H1 (cell line): ENCODE measurements at regions not wholly inside any gene's neighbourhood (a gene's known extent, or its start where the extent isn't known, plus 50 kb on each side); places are given as distances from the start of the nearest gene placed in this dataset.

Experiments
- CTCF ChIA-PET: fragments of 300-600 bp; sonication (Branson Sonifier 250); formaldehyde crosslinking; loops from one replicate; lab custom pipeline; 2021; ENCODE audit not compliant: partially characterized antibody; lab: Charles Lee
- POLR2A ChIA-PET: fragments of 300-600 bp; sonication (Branson Sonifier 250); formaldehyde crosslinking; loops from one replicate; lab custom pipeline; 2021; ENCODE audit warnings: inconsistent platforms; ENCODE audit not compliant: partially characterized antibody; lab: Charles Lee
- DNase-seq, 2 experiments: peaks; one replicate each; pipeline versions ENCODE4 v3.0.0 to v3.0.0-alpha.2; 2010 to 2022; ENCODE audit warnings: low spot score in 2 of 2, low read depth in 1 of 2, mixed read lengths in 1 of 2
- FAIRE-seq: peaks from 2 replicates; lab custom pipeline; 2011; peaks lifted over from hg19 to GRCh38; lab: Jason Lieb, UNC
- H2AFZ ChIP-seq: 2 replicates; pipeline ENCODE4 v1.8.1; 2012; ENCODE audit warnings: low read length, inconsistent platforms
- H2AK5ac ChIP-seq: 2 replicates; pipeline ENCODE4 v1.6.1; 2013; ENCODE audit warnings: low read depth, low read length
- H2BK120ac ChIP-seq: replicated peaks from 2 replicates; pipeline ENCODE3; 2013; ENCODE audit warnings: low read depth, low read length, inconsistent platforms
- H2BK12ac ChIP-seq: 2 replicates; pipeline ENCODE4 v1.6.1; 2013; ENCODE audit warnings: low read depth, low read length
- H2BK15ac ChIP-seq: 2 replicates; pipeline ENCODE4 v1.6.1; 2013; ENCODE audit warnings: low read length
- H2BK20ac ChIP-seq: 2 replicates; pipeline ENCODE4 v1.6.1; 2013; ENCODE audit warnings: low read length
- H2BK5ac ChIP-seq: 2 replicates; pipeline ENCODE4 v1.6.1; 2013; ENCODE audit warnings: low read depth, low read length
- H3K14ac ChIP-seq: 2 replicates; pipeline ENCODE4 v1.6.1; 2013; ENCODE audit warnings: inconsistent platforms; ENCODE audit not compliant: insufficient read length
- H3K18ac ChIP-seq: 2 replicates; pipeline ENCODE4 v1.6.1; 2013; ENCODE audit warnings: low read length; ENCODE audit errors: extremely low read depth
- H3K23ac ChIP-seq: 2 replicates; pipeline ENCODE4 v1.6.1; 2013; ENCODE audit warnings: inconsistent platforms; ENCODE audit not compliant: insufficient read length
- H3K23me2 ChIP-seq: 2 replicates; pipeline ENCODE4 v1.6.1; 2013; ENCODE audit warnings: low read depth, low read length
- H3K27ac ChIP-seq: 2 replicates; pipeline ENCODE4 v1.6.1; 2011; ENCODE audit warnings: low read depth, low read length, inconsistent platforms
- H3K27me3 ChIP-seq, 4 experiments: replicated peaks in 1 of 4; 1 replicate in 1 of 4; 2 replicates in 3 of 4; pipeline versions ENCODE4 v1.6.1 to v1.8.1; 2011 to 2013; ENCODE audit warnings: low read length in 3 of 4, mild to moderate bottlenecking in 3 of 4, inconsistent platforms in 2 of 4, mixed read lengths in 2 of 4, moderate library complexity in 1 of 4; ENCODE audit not compliant: control insufficient read depth in 3 of 4, insufficient read depth in 3 of 4; ENCODE audit errors: extremely low read depth in 1 of 4
- H3K36me3 ChIP-seq, 4 experiments: 2 replicates each; pipeline versions ENCODE4 v1.6.1 to v1.8.1; 2011 to 2013; ENCODE audit warnings: mild to moderate bottlenecking in 4 of 4, low read length in 3 of 4, moderate library complexity in 2 of 4, control low read depth in 1 of 4, inconsistent platforms in 1 of 4; ENCODE audit not compliant: insufficient read depth in 4 of 4, control insufficient read depth in 2 of 4
- H3K4ac ChIP-seq: replicated peaks from 2 replicates; pipeline ENCODE3; 2013; ENCODE audit warnings: low read length, low read depth, mixed read lengths, inconsistent platforms; ENCODE audit not compliant: insufficient read length
- H3K4me1 ChIP-seq, 4 experiments: replicated peaks in 1 of 4; 1 replicate in 1 of 4; 2 replicates in 3 of 4; pipeline versions ENCODE4 v1.6.1 to v1.8.1; 2011 to 2013; ENCODE audit warnings: low read length in 3 of 4, inconsistent platforms in 2 of 4, mixed read lengths in 1 of 4; ENCODE audit not compliant: insufficient read depth in 4 of 4, control insufficient read depth in 3 of 4
- H3K4me2 ChIP-seq, 2 experiments: 2 replicates each; pipeline versions ENCODE4 v1.6.1 to v1.8.1; 2011 to 2013; ENCODE audit warnings: low read depth in 2 of 2, low read length in 2 of 2, control low read depth in 1 of 2, inconsistent platforms in 1 of 2, mild to moderate bottlenecking in 1 of 2; ENCODE audit not compliant: insufficient read depth in 1 of 2
- H3K4me3 ChIP-seq, 4 experiments: fragments of 200-600, 300-600 bp in 1 of 4; sonication (generic), shearing (Covaris generic), sonication (Bioruptor Twin) in 1 of 4; 2 replicates each; pipeline versions ENCODE4 v1.5.1 to v1.8.1; 2011 to 2016; ENCODE audit warnings: low read length in 4 of 4, low read depth in 3 of 4, control low read depth in 2 of 4, inconsistent platforms in 2 of 4, mild to moderate bottlenecking in 2 of 4, mixed read lengths in 1 of 4, moderate library complexity in 1 of 4; ENCODE audit not compliant: insufficient read depth in 2 of 4; ENCODE audit errors: extremely low read depth in 1 of 4
- H3K56ac ChIP-seq: replicated peaks from 2 replicates; pipeline ENCODE3; 2013; ENCODE audit warnings: low read depth, mild to moderate bottlenecking, mixed read lengths, low read length, inconsistent platforms; ENCODE audit not compliant: insufficient read length
- H3K79me1 ChIP-seq: 2 replicates; pipeline ENCODE4 v1.6.1; 2013; ENCODE audit warnings: low read depth, low read length, control low read depth
- H3K79me2 ChIP-seq, 2 experiments: 2 replicates each; pipeline versions ENCODE4 v1.6.1 to v1.8.1; 2012 to 2013; ENCODE audit warnings: low read length in 2 of 2, mild to moderate bottlenecking in 2 of 2, inconsistent platforms in 1 of 2; ENCODE audit not compliant: insufficient read depth in 2 of 2, control insufficient read depth in 1 of 2
- H3K9ac ChIP-seq, 4 experiments: replicated peaks in 1 of 4; 1 replicate in 1 of 4; 2 replicates in 3 of 4; pipeline versions ENCODE4 v1.6.1 to v1.8.1; 2011 to 2013; ENCODE audit warnings: low read depth in 3 of 4, low read length in 3 of 4, control low read depth in 2 of 4, mild to moderate bottlenecking in 2 of 4, moderate library complexity in 2 of 4, inconsistent platforms in 1 of 4; ENCODE audit errors: extremely low read depth in 1 of 4
- H3K9me3 ChIP-seq, 2 experiments: 2 replicates each; pipeline versions ENCODE4 v1.6.1 to v1.8.1; 2012 to 2013; ENCODE audit warnings: mild to moderate bottlenecking in 2 of 2, moderate library complexity in 2 of 2, control low read depth in 1 of 2, inconsistent platforms in 1 of 2, low read depth in 1 of 2, low read length in 1 of 2, mixed read lengths in 1 of 2; ENCODE audit not compliant: insufficient read depth in 2 of 2
- H4K20me1 ChIP-seq, 2 experiments: replicated peaks in 1 of 2; 2 replicates each; pipeline versions ENCODE3 to v1.8.1; 2011 to 2013; ENCODE audit warnings: inconsistent platforms in 2 of 2, low read length in 2 of 2, mild to moderate bottlenecking in 1 of 2; ENCODE audit not compliant: insufficient read depth in 2 of 2, control insufficient read depth in 1 of 2
- H4K5ac ChIP-seq: 2 replicates; pipeline ENCODE4 v1.6.1; 2013; ENCODE audit warnings: low read length, low read depth, mixed read lengths, inconsistent platforms; ENCODE audit not compliant: insufficient read length
- H4K8ac ChIP-seq: 2 replicates; pipeline ENCODE4 v1.8.0; 2013; ENCODE audit warnings: mild to moderate bottlenecking, moderate library complexity, low read length, inconsistent platforms; ENCODE audit not compliant: insufficient read depth; ENCODE audit errors: extremely low read depth
- H4K91ac ChIP-seq: replicated peaks from 2 replicates; pipeline ENCODE3; 2013; ENCODE audit warnings: low read length, mixed read lengths, inconsistent platforms; ENCODE audit not compliant: insufficient read length
- ASH2L ChIP-seq: fragments of 200-600, 300-600 bp; sonication (generic); IDR thresholded peaks from one replicate; pipeline ENCODE4 v1.7.1; 2017; ENCODE audit warnings: low read length
- CREB1 ChIP-seq: IDR thresholded peaks from 2 replicates; pipeline ENCODE4 v1.6.1; 2012; ENCODE audit warnings: inconsistent platforms
- NANOG ChIP-seq: IDR thresholded peaks from 2 replicates; pipeline ENCODE4 v1.6.1; 2011; ENCODE audit warnings: low read length, low read depth, mild to moderate bottlenecking, inconsistent platforms; ENCODE audit not compliant: insufficient read depth, poor library complexity, severe bottlenecking
- PHF8 ChIP-seq: fragments of 200-600 bp; sonication (generic); conservative IDR thresholded peaks from 2 replicates; pipeline ENCODE4 v1.7.1; 2012; ENCODE audit warnings: low read depth, mild to moderate bottlenecking, inconsistent platforms, low read length, moderate library complexity
- POLR2AphosphoS5 ChIP-seq: IDR thresholded peaks from 2 replicates; pipeline ENCODE4 v1.6.1; 2011; ENCODE audit warnings: low read depth, low read length
- TCF12 ChIP-seq: IDR thresholded peaks from 2 replicates; pipeline ENCODE4 v1.6.1; 2011; ENCODE audit warnings: low read depth, mild to moderate bottlenecking, low read length
- TF ChIP-seq, protein P1 (sequence below): IDR thresholded peaks from 2 replicates; pipeline ENCODE4 v1.6.1; 2011; ENCODE audit warnings: low read depth, mild to moderate bottlenecking, low read length; ENCODE audit not compliant: insufficient read depth

DNA sequence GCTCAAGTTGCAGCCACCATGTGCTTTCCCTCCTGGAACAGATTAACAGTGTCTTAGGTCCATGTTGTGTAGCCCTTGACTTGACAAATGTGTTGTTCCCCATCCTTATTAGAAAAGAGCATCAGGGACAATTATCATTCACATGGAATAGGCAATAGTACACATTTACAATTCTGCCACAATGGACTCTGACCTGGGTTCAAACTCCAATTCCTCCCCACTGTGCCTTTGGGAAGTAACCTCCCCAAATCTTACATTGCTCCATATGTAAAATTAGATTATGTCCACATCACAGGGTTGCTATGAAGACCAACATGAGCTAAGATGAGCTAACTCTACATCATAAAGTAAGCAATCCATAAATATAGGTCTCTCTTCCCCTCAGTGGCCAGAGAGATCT is 193.8 kb downstream of the NRP2 start:
- no peak overlapping the region for H2BK15ac ChIP-seq
- no peaks in the 10 kb centered on the region for H3K9me3 ChIP-seq
- H3K27me3 ChIP-seq: no peaks in the 10 kb centered on the region
- H3K23ac ChIP-seq: no peak overlapping the region
- H4K5ac ChIP-seq: no peak overlapping the region
- H3K9ac ChIP-seq: no peak overlapping the region
- no peaks in the 10 kb centered on the region for H3K4me1 ChIP-seq
- no peak overlapping the region for H4K8ac ChIP-seq
- no peak overlapping the region for H3K27ac ChIP-seq
- no peak overlapping the region for H3K56ac ChIP-seq
- H3K79me1 ChIP-seq: no peaks in the 10 kb centered on the region
- no peak overlapping the region for H2BK12ac ChIP-seq
- H2AFZ ChIP-seq: no peak overlapping the region
- H4K91ac ChIP-seq: no peak overlapping the region
- H3K36me3 ChIP-seq: no peaks in the 10 kb centered on the region
- DNase-seq (no peak), FAIRE-seq (no peak)
- H3K23me2 ChIP-seq: no peaks in the 10 kb centered on the region; the same call in 1 of the 2 replicates
- POLR2A ChIA-PET: no interaction called here
- H3K4me2 ChIP-seq: no peak overlapping the region
- H3K14ac ChIP-seq: no peak overlapping the region
- no peak overlapping the region for H2AK5ac ChIP-seq
- no peaks in the 10 kb centered on the region for H3K79me2 ChIP-seq
- no peak overlapping the region for H2BK120ac ChIP-seq
- CTCF ChIA-PET: no interaction called here
- no peak overlapping the region for H3K4me3 ChIP-seq
- TF ChIP-seq ASH2L: no peak
- TF ChIP-seq CREB1: no peak
- no peak for TF ChIP-seq POLR2AphosphoS5
- TF ChIP-seq, protein P1, sequence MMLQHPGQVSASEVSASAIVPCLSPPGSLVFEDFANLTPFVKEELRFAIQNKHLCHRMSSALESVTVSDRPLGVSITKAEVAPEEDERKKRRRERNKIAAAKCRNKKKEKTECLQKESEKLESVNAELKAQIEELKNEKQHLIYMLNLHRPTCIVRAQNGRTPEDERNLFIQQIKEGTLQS: no peak
- no peak for TF ChIP-seq NANOG
- TF ChIP-seq TCF12: no peak
- no peak for TF ChIP-seq PHF8
- no peaks in the 10 kb centered on the region for H4K20me1 ChIP-seq
- H3K18ac ChIP-seq: no peak overlapping the region
- H2BK20ac ChIP-seq: no peak overlapping the region
- H2BK5ac ChIP-seq: no peak overlapping the region
- H3K4ac ChIP-seq: no peak overlapping the region
